ENCODE measurements at regions not wholly inside any gene's neighbourhood (a gene's known extent, or its start where the extent isn't known, plus 50 kb on each side); places are given as distances from the start of the nearest gene placed in this dataset.

GRCh38 chr9:85147046-85147640, 477.6 kb downstream of the NTRK2 start:
- H3K9me3 Mint-ChIP-seq = no peaks in the 10 kb centered on the region
- H3K4me3 Mint-ChIP-seq = no peak overlapping the region
- H3K36me3 Mint-ChIP-seq (ENCODE audit: low read depth) = no peaks in the 10 kb centered on the region
- DNase-seq = no peak
- no peaks in the 10 kb centered on the region for H3K4me1 Mint-ChIP-seq
- no peak overlapping the region for H3K27ac Mint-ChIP-seq
- intact Hi-C loops (cut with micrococcal nuclease) = no loop called here
- no peaks in the 10 kb centered on the region for H3K27me3 Mint-ChIP-seq

- Mint-ChIP-seq H3K4me1 (no peaks in the 10 kb centered on the region), H3K27me3 (no peaks in the 10 kb centered on the region), H3K9me3 (no peaks in the 10 kb centered on the region), H3K27ac (no peak overlapping the region), H3K36me3 (ENCODE audit: low read depth) (no peaks in the 10 kb centered on the region), H3K4me3 (no peak overlapping the region)
- intact Hi-C loops (cut with micrococcal nuclease) = loop anchor here (2.0 kb wide), 1 partner anchor 746 kb away; no protein-coding TSS in a partner anchor
- no peak for DNase-seq
Measured at GRCh38 chr9:85142968-85143367, 473.4 kb downstream of the NTRK2 start.

DNA sequence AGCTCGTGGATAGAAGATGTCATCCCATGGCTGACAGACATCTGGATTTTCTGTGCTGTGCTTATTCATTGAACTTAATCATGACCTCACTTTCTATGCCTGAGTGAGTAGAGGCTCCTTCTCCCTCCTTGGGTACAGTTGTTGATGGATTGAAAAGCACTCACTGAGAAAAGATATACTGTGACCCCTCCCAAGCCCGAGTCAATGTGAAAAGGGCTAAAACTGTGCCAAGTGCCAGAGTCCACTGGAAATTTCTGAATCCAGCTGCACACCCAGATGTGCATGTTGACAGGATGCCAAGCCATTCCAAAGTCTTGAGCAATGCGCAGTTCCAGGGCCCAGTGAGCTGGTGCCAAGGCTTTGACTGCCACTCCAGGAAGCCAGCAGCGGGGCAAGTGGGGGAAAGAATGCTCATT, 473.0 kb downstream of the NTRK2 start:
- Mint-ChIP-seq H3K27ac (no peak overlapping the region), H3K4me1 (no peaks in the 10 kb centered on the region), H3K27me3 (no peaks in the 10 kb centered on the region), H3K4me3 (no peak overlapping the region), H3K36me3 (ENCODE audit: low read depth) (no peaks in the 10 kb centered on the region), H3K9me3 (no peaks in the 10 kb centered on the region)
- intact Hi-C loops (cut with micrococcal nuclease) = loop anchor here (2.0 kb wide), 1 partner anchor 746 kb away; no protein-coding TSS in a partner anchor
- DNase-seq = no peak

DNA sequence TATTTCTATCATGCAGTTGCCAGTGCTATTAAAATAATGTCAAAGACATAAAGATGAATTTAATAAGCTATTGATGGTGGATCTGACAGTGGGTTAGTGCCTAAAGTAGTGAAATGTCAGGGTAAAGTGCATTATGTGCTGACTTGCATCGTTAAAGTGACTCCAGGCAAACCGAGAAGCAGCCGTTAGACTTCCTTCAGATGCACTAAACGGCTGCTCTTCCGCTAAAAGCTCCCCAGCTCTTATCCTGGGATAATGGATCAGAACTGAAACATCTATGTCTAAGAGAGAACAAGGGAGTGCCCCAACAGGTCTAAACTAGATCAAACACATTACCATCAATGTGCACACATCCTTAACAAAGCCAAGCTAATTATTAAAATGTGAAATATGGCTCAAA, 468.2 kb downstream of the NTRK2 start:
- no peak for DNase-seq
- Mint-ChIP-seq H3K36me3 (ENCODE audit: low read depth) (no peaks in the 10 kb centered on the region), H3K27ac (no peak overlapping the region), H3K4me1 (no peaks in the 10 kb centered on the region), H3K4me3 (no peak overlapping the region), H3K27me3 (no peaks in the 10 kb centered on the region), H3K9me3 (peaks cover 3% of the 10 kb centered on the region)
- intact Hi-C loops (cut with micrococcal nuclease) = no loop called here

GRCh38 chr9:85136987-85137386, 467.5 kb downstream of the NTRK2 start:
- no peak for DNase-seq
- no peak overlapping the region for H3K4me3 Mint-ChIP-seq

DNA sequence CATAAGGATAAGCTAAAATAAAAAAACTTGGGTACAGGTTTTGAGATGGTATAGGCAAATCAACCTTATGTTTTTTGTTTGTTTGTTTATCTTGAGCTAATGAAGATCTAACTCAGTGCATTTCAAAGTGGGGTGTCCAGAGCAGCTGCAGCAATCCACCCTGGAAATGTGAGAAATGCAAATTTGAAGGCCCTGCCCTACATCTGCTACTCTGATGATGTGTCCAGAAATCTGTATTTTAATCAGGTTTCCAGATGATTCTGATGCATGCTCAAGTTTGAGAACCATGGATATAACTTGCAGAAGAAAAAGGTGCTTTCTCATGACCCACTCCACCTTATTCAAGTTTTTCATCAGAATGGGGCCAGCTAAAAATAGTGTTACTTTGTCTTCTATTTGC, 467.0 kb downstream of the NTRK2 start:
- no peak for DNase-seq
- no peaks in the 10 kb centered on the region for H3K4me1 Mint-ChIP-seq
- H3K27ac Mint-ChIP-seq = no peak overlapping the region
- no peak overlapping the region for H3K4me3 Mint-ChIP-seq
- no peaks in the 10 kb centered on the region for H3K27me3 Mint-ChIP-seq
- H3K9me3 Mint-ChIP-seq = peaks cover 3% of the 10 kb centered on the region
- H3K36me3 Mint-ChIP-seq (ENCODE audit: low read depth) = no peaks in the 10 kb centered on the region
- intact Hi-C loops (cut with micrococcal nuclease) = no loop called here

More at GRCh38 chr9:85136987-85137386, 467.5 kb downstream of the NTRK2 start:
- intact Hi-C loops (cut with micrococcal nuclease) = no loop called here
- peaks cover 3% of the 10 kb centered on the region for H3K9me3 Mint-ChIP-seq
- H3K27ac Mint-ChIP-seq = no peak overlapping the region
- no peaks in the 10 kb centered on the region for H3K4me1 Mint-ChIP-seq
- no peaks in the 10 kb centered on the region for H3K27me3 Mint-ChIP-seq
- H3K36me3 Mint-ChIP-seq (ENCODE audit: low read depth) = no peaks in the 10 kb centered on the region

GRCh38 chr9:85130764-85131163, 461.2 kb downstream of the NTRK2 start:
- Mint-ChIP-seq H3K4me1 (no peaks in the 10 kb centered on the region), H3K27me3 (no peaks in the 10 kb centered on the region), H3K36me3 (ENCODE audit: low read depth) (no peaks in the 10 kb centered on the region), H3K4me3 (no peak overlapping the region), H3K27ac (no peak overlapping the region), H3K9me3 (peaks cover 3% of the 10 kb centered on the region)
- no peak for DNase-seq
- intact Hi-C loops (cut with micrococcal nuclease) = no loop called here

DNA sequence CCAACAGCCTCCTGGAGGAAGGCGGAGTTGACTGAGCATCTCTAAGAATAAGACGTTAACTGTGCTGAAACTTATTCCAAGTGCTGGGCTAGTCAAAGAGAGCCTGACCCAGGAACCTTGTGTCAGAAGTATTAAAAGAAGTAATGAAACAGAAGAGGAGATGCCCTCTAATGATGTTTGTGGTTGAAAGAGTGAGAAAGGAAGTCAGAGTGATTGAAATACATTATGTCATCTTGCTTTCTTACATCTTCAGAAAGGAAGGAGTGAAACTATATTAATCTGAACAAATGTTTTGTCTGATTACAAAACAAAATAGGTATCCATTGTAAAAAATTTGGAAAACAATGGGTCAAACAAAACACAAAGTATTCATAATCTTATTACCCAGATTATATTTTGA, 460.7 kb downstream of the NTRK2 start:
- Mint-ChIP-seq H3K27ac (no peak overlapping the region), H3K9me3 (peaks cover 3% of the 10 kb centered on the region), H3K4me3 (no peak overlapping the region), H3K27me3 (no peaks in the 10 kb centered on the region), H3K4me1 (no peaks in the 10 kb centered on the region), H3K36me3 (ENCODE audit: low read depth) (no peaks in the 10 kb centered on the region)
- intact Hi-C loops (cut with micrococcal nuclease) = no loop called here
- no peak for DNase-seq

GRCh38 chr9:85129514-85129913, 460.0 kb downstream of the NTRK2 start:
- H3K27me3 Mint-ChIP-seq = no peaks in the 10 kb centered on the region
- peaks cover 3% of the 10 kb centered on the region for H3K9me3 Mint-ChIP-seq
- intact Hi-C loops (cut with micrococcal nuclease) = no loop called here
- no peaks in the 10 kb centered on the region for H3K4me1 Mint-ChIP-seq
- no peaks in the 10 kb centered on the region for H3K36me3 Mint-ChIP-seq (ENCODE audit: low read depth)
- DNase-seq = no peak
- no peak overlapping the region for H3K27ac Mint-ChIP-seq
- H3K4me3 Mint-ChIP-seq = no peak overlapping the region

GRCh38 chr9:85118990-85119755, 449.6 kb downstream of the NTRK2 start:
- Mint-ChIP-seq H3K36me3 (ENCODE audit: low read depth) (no peaks in the 10 kb centered on the region), H3K4me3 (no peak overlapping the region), H3K27ac (no peak overlapping the region), H3K9me3 (no peaks in the 10 kb centered on the region), H3K4me1 (no peaks in the 10 kb centered on the region), H3K27me3 (no peaks in the 10 kb centered on the region)
- intact Hi-C loops (cut with micrococcal nuclease) = no loop called here
- no peak for DNase-seq

DNA sequence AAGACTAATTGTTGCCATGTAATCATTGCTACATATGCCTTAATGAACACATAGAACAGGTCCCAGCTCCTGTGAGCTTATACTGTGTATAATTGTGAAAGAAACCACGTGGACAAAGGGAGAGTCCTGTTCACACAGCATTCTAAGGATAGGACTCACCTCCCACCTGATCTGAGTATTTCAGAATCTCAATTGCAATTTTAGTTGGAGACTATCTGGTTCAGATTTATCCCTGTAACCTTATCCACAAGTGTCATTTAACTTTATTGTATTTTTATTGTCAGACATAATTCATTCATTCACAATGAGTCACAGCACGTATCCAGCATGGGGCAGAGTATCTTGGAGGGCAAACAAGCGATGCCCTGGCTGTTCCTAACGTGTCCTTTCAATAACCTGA, 448.3 kb downstream of the NTRK2 start:
- no peak overlapping the region for H3K4me3 Mint-ChIP-seq
- no peak overlapping the region for H3K27ac Mint-ChIP-seq
- intact Hi-C loops (cut with micrococcal nuclease) = no loop called here
- H3K9me3 Mint-ChIP-seq = no peaks in the 10 kb centered on the region
- no peaks in the 10 kb centered on the region for H3K27me3 Mint-ChIP-seq
- no peaks in the 10 kb centered on the region for H3K36me3 Mint-ChIP-seq (ENCODE audit: low read depth)
- no peak for DNase-seq
- no peaks in the 10 kb centered on the region for H3K4me1 Mint-ChIP-seq

GRCh38 chr9:85115473-85115872, 445.9 kb downstream of the NTRK2 start:
- intact Hi-C loops (cut with micrococcal nuclease) = no loop called here
- DNase-seq = no peak
- Mint-ChIP-seq H3K4me3 (no peak overlapping the region), H3K36me3 (ENCODE audit: low read depth) (no peaks in the 10 kb centered on the region), H3K27me3 (no peaks in the 10 kb centered on the region), H3K9me3 (no peaks in the 10 kb centered on the region), H3K27ac (no peak overlapping the region), H3K4me1 (no peaks in the 10 kb centered on the region)

GRCh38 chr9:85114799-85115198, 445.3 kb downstream of the NTRK2 start:
- intact Hi-C loops (cut with micrococcal nuclease) = no loop called here
- H3K4me1 Mint-ChIP-seq = no peaks in the 10 kb centered on the region
- no peak overlapping the region for H3K4me3 Mint-ChIP-seq
- H3K27me3 Mint-ChIP-seq = no peaks in the 10 kb centered on the region
- no peaks in the 10 kb centered on the region for H3K36me3 Mint-ChIP-seq (ENCODE audit: low read depth)
- no peak overlapping the region for H3K27ac Mint-ChIP-seq
- no peaks in the 10 kb centered on the region for H3K9me3 Mint-ChIP-seq
- DNase-seq = no peak

GRCh38 chr9:85112933-85113418, 443.4 kb downstream of the NTRK2 start:
- no peak for DNase-seq
- H3K27me3 Mint-ChIP-seq = no peaks in the 10 kb centered on the region
- intact Hi-C loops (cut with micrococcal nuclease) = no loop called here
- H3K4me3 Mint-ChIP-seq = no peak overlapping the region
- H3K36me3 Mint-ChIP-seq (ENCODE audit: low read depth) = no peaks in the 10 kb centered on the region
- H3K4me1 Mint-ChIP-seq = no peaks in the 10 kb centered on the region
- H3K27ac Mint-ChIP-seq = no peak overlapping the region
- no peaks in the 10 kb centered on the region for H3K9me3 Mint-ChIP-seq
